ENCODE measurements at regions not wholly inside any gene's neighbourhood (a gene's known extent, or its start where the extent isn't known, plus 50 kb on each side); places are given as distances from the start of the nearest gene placed in this dataset.

GRCh38 chr17:83151056-83151441 lies 71.6 kb downstream of the METRNL start:
- H4K8ac ChIP-seq (ENCODE audit: extremely low read depth, insufficient read depth, low read length): no peak overlapping the region
- WGBS, 2 experiments (ENCODE audit: extremely low coverage in 1 of 2, insufficient coverage in 1 of 2, insufficient read length in 1 of 2, insufficient replicate concordance in 2 of 2, low coverage in 1 of 2, low lambda C conversion rate in 2 of 2, missing lambda C conversion rate in 1 of 2): 82% methylated on average over 15 of the region's 16 CpGs; no CpG with 5 or more reads in 1 of the 2 experiments
- no peak overlapping the region for H3K23ac ChIP-seq (ENCODE audit: insufficient read length)
- H2BK15ac ChIP-seq (ENCODE audit: low read length): no peak overlapping the region
- H2AFZ ChIP-seq (ENCODE audit: low read length): no peak overlapping the region
- no peak overlapping the region for H3K56ac ChIP-seq (replicated peaks; ENCODE audit: insufficient read length, low read depth, low read length)
- H3K79me1 ChIP-seq (ENCODE audit: low read depth, low read length): no peaks in the 10 kb centered on the region
- H2BK20ac ChIP-seq (ENCODE audit: low read length): no peak overlapping the region
- no peaks in the 10 kb centered on the region for H3K36me3 ChIP-seq (ENCODE audit: control insufficient read depth in 2 of 4, insufficient read depth in 4 of 4, low read length in 3 of 4)
- no peak overlapping the region for H2AK5ac ChIP-seq (ENCODE audit: low read depth, low read length)
- no peak overlapping the region for H3K18ac ChIP-seq (ENCODE audit: extremely low read depth, low read length)
- H3K9ac ChIP-seq (replicated peaks in 1 of 4; ENCODE audit: extremely low read depth in 1 of 4, low read depth in 3 of 4, low read length in 3 of 4): no peak overlapping the region
- H2BK12ac ChIP-seq (ENCODE audit: low read depth, low read length): no peak overlapping the region
- H3K4me3 ChIP-seq (ENCODE audit: extremely low read depth in 1 of 4, insufficient read depth in 2 of 4, low read depth in 3 of 4, low read length in 4 of 4): no peak overlapping the region
- no peak overlapping the region for H2BK5ac ChIP-seq (ENCODE audit: low read depth, low read length)
- H3K4ac ChIP-seq (replicated peaks; ENCODE audit: insufficient read length, low read depth, low read length): no peak overlapping the region
- peaks cover 0 to 4% (median 0%) of the 10 kb centered on the region in 4 experiments; a peak in 2 of 7 replicates for H3K4me1 ChIP-seq (replicated peaks in 1 of 4; ENCODE audit: control insufficient read depth in 3 of 4, insufficient read depth in 4 of 4, low read length in 3 of 4)
- no peak overlapping the region for H4K91ac ChIP-seq (replicated peaks; ENCODE audit: insufficient read length, low read length)
- H4K20me1 ChIP-seq (replicated peaks in 1 of 2; ENCODE audit: control insufficient read depth in 1 of 2, insufficient read depth in 2 of 2, low read length in 2 of 2): no peaks in the 10 kb centered on the region
- H3K9me3 ChIP-seq (ENCODE audit: insufficient read depth in 2 of 2, low read depth in 1 of 2, low read length in 1 of 2): peaks cover 56 to 81% of the 10 kb centered on the region in 2 experiments
- no peak overlapping the region for H2BK120ac ChIP-seq (replicated peaks; ENCODE audit: low read depth, low read length)
- no peak for FAIRE-seq
- H4K5ac ChIP-seq (ENCODE audit: insufficient read length, low read depth, low read length): no peak overlapping the region
- H3K4me2 ChIP-seq (ENCODE audit: insufficient read depth in 1 of 2, low read depth in 2 of 2, low read length in 2 of 2): no peak overlapping the region
- H3K27me3 ChIP-seq (replicated peaks in 1 of 4; ENCODE audit: control insufficient read depth in 3 of 4, extremely low read depth in 1 of 4, insufficient read depth in 3 of 4, low read length in 3 of 4): no peaks in the 10 kb centered on the region
- no peaks in the 10 kb centered on the region for H3K23me2 ChIP-seq (ENCODE audit: low read depth, low read length)
- DNase-seq (ENCODE audit: low read depth in 1 of 2, low spot score in 2 of 2): no peak
- ChIA-PET POLR2A (ENCODE audit: partially characterized antibody) (no interaction called here), CTCF (ENCODE audit: partially characterized antibody) (interaction anchor here (1.4 to 1.8 kb wide), 3 partner anchors 12 to 29 kb away, joined by 3 read pairs; no protein-coding TSS in a partner anchor)
- no peak overlapping the region for H3K27ac ChIP-seq (ENCODE audit: low read depth, low read length)
- no peak for TF ChIP-seq RAD21 (IDR thresholded peaks at IDR 0.05 in 1 of 2, conservative IDR thresholded peaks at IDR 0.05 in 1 of 2; ENCODE audit: low read depth in 2 of 2, low read length in 2 of 2)
- TF ChIP-seq BRCA1 (IDR thresholded peaks at IDR 0.05; ENCODE audit: low read depth, low read length): no peak
- no peak for TF ChIP-seq KDM4A (IDR thresholded peaks at IDR 0.05; ENCODE audit: low read depth, low read length, severe bottlenecking)
- no peak for TF ChIP-seq BACH1 (IDR thresholded peaks at IDR 0.05; ENCODE audit: low read length)
- TF ChIP-seq TEAD4 (IDR thresholded peaks at IDR 0.05; ENCODE audit: low read depth, low read length): no peak
- TF ChIP-seq TAF7 (optimal IDR thresholded peaks at IDR 0.05; ENCODE audit: borderline replicate concordance, low read depth, low read length): no peak
- no peak for TF ChIP-seq CHD1 (IDR thresholded peaks at IDR 0.05; ENCODE audit: low read depth, low read length)
- TF ChIP-seq RBBP5 (IDR thresholded peaks at IDR 0.05; ENCODE audit: borderline replicate concordance, low read depth, low read length): no peak
- no peak for TF ChIP-seq YY1 (IDR thresholded peaks at IDR 0.05; ENCODE audit: low read depth, low read length)
- TF ChIP-seq ZNF274 (IDR thresholded peaks at IDR 0.05; ENCODE audit: borderline replicate concordance, extremely low read depth, low read length): no peak
- TF ChIP-seq PHF8 (conservative IDR thresholded peaks at IDR 0.05; ENCODE audit: low read depth, low read length): no peak
- no peak for TF ChIP-seq USF2 (IDR thresholded peaks at IDR 0.05; ENCODE audit: low read length)
- no peaks in the 10 kb centered on the region for H3K79me2 ChIP-seq (ENCODE audit: control insufficient read depth in 1 of 2, insufficient read depth in 2 of 2, low read length in 2 of 2)
- no peak overlapping the region for H3K14ac ChIP-seq (ENCODE audit: insufficient read length)
